ENCODE measurements at regions not wholly inside any gene's neighbourhood (a gene's known extent, or its start where the extent isn't known, plus 50 kb on each side); places are given as distances from the start of the nearest gene placed in this dataset.

GRCh38 chrX:22445880-22446279 lies 173.2 kb downstream of the CBLL2 start:
- Histone ChIP-seq H3K4me3 (ENCODE audit: low read length) (no peak overlapping the region), H3K4me1 (ENCODE audit: control insufficient read depth, insufficient read depth, low read length) (no peaks in the 10 kb centered on the region), H3K9ac (ENCODE audit: low read depth, low read length) (no peak overlapping the region), H3K4me2 (ENCODE audit: low read length) (no peak overlapping the region), H3K9me3 (replicated peaks; ENCODE audit: low read length) (no peaks in the 10 kb centered on the region), H3K36me3 (ENCODE audit: insufficient read depth, low read length) (no peaks in the 10 kb centered on the region), H3K27me3 (ENCODE audit: control insufficient read depth, insufficient read depth, low read length) (no peaks in the 10 kb centered on the region)

DNA sequence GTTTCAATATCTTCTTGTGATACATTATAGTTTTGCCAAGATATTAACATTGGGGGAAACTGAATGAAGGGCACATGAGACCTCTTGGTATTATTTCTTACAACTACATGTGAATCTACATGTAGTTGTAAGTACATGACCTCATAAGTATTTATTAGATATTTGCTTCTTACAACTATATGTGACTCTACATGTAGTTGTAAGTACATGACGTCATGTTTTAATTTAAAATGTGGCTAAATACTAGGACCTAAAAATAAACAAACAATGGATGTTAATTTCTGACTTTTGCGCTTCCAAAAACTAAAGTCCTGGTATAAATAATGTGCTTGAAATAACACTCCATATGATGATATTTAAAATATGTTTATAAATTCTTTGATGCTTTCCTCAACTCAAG lies 190.2 kb downstream of the CBLL2 start:
- no peaks in the 10 kb centered on the region for H3K9me3 ChIP-seq (replicated peaks; ENCODE audit: low read length)
- no peaks in the 10 kb centered on the region for H3K27me3 ChIP-seq (ENCODE audit: control insufficient read depth, insufficient read depth, low read length)
- no peak overlapping the region for H3K4me2 ChIP-seq (ENCODE audit: low read length)
- H3K4me1 ChIP-seq (ENCODE audit: control insufficient read depth, insufficient read depth, low read length), result no peaks in the 10 kb centered on the region
- no peaks in the 10 kb centered on the region for H3K36me3 ChIP-seq (ENCODE audit: insufficient read depth, low read length)
- no peak overlapping the region for H3K4me3 ChIP-seq (ENCODE audit: low read length)
- H3K9ac ChIP-seq (ENCODE audit: low read depth, low read length), result no peak overlapping the region

DNA sequence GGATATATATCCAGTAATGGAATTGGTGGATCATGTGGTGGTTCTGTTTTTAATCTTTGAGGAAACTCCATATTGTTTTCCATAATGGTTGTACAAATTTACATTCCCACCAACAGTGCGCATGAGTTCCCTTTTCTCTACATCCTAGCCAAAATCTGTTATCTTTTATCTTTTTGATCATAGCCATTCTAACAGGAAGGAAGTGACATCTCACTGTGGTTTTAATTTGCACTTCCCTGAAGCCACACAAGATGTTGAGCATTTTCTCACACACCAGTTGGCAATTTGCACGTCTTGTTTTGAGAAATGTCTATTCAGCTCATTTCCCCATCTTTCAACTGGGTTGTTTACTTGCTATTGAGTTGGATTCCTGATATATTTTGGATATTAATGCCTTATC lies 194.9 kb downstream of the CBLL2 start:
- no peak overlapping the region for H3K4me2 ChIP-seq (ENCODE audit: low read length)
- H3K9me3 ChIP-seq (replicated peaks; ENCODE audit: low read length), result no peaks in the 10 kb centered on the region
- no peak overlapping the region for H3K9ac ChIP-seq (ENCODE audit: low read depth, low read length)
- H3K27me3 ChIP-seq (ENCODE audit: control insufficient read depth, insufficient read depth, low read length), result no peaks in the 10 kb centered on the region
- H3K4me1 ChIP-seq (ENCODE audit: control insufficient read depth, insufficient read depth, low read length), result no peaks in the 10 kb centered on the region
- no peaks in the 10 kb centered on the region for H3K36me3 ChIP-seq (ENCODE audit: insufficient read depth, low read length)
- H3K4me3 ChIP-seq (ENCODE audit: low read length), result no peak overlapping the region

DNA sequence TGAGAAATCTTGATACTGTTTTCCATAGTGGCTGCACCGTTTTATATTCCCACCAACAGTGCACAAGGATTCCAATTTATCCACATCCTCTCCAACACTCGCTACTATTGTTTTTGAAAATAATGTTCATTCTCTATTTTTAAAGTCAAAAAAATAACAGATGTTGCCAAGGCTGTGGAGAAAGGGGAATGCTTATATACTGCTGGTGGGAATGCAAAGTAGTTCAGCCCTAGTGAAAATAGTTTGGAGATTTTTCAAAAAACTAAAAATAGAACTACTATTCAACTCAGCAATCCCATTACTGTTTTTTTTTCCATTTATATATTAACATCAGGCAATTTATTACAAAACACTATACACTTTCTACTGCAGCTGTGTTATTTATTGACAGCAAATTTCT lies 208.7 kb downstream of the CBLL2 start:
- Histone ChIP-seq H3K9me3 (replicated peaks; ENCODE audit: low read length) (peaks cover 3% of the 10 kb centered on the region), H3K4me2 (ENCODE audit: low read length) (no peak overlapping the region), H3K4me1 (ENCODE audit: control insufficient read depth, insufficient read depth, low read length) (no peaks in the 10 kb centered on the region), H3K27me3 (ENCODE audit: control insufficient read depth, insufficient read depth, low read length) (no peaks in the 10 kb centered on the region), H3K9ac (ENCODE audit: low read depth, low read length) (no peak overlapping the region), H3K36me3 (ENCODE audit: insufficient read depth, low read length) (no peaks in the 10 kb centered on the region), H3K4me3 (ENCODE audit: low read length) (no peak overlapping the region)

DNA sequence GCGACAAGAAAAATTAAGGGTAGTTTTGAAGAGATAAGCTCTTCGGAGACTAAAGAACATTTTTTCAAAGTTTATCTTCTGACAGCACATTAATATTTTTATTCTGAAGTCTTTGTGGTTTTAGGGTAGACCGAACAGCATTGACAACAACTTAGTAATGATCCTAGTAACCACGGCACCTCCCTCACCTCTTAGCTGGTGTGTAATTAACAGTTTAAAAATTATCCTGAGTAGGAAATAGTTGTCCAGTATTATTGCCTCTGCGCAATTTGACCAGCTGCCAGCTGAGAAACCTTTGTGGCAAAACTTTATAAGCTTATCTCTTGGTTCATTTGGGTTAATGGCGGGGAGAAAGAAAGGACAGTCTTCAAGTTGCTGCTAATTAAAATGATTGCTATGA lies 213.6 kb downstream of the CBLL2 start:
- no peaks in the 10 kb centered on the region for H3K9me3 ChIP-seq (replicated peaks; ENCODE audit: low read length)
- H3K4me2 ChIP-seq (ENCODE audit: low read length), result no peak overlapping the region
- H3K4me3 ChIP-seq (ENCODE audit: low read length), result no peak overlapping the region
- H3K27me3 ChIP-seq (ENCODE audit: control insufficient read depth, insufficient read depth, low read length), result no peaks in the 10 kb centered on the region
- no peak overlapping the region for H3K9ac ChIP-seq (ENCODE audit: low read depth, low read length)
- H3K36me3 ChIP-seq (ENCODE audit: insufficient read depth, low read length), result no peaks in the 10 kb centered on the region
- H3K4me1 ChIP-seq (ENCODE audit: control insufficient read depth, insufficient read depth, low read length), result no peaks in the 10 kb centered on the region

DNA sequence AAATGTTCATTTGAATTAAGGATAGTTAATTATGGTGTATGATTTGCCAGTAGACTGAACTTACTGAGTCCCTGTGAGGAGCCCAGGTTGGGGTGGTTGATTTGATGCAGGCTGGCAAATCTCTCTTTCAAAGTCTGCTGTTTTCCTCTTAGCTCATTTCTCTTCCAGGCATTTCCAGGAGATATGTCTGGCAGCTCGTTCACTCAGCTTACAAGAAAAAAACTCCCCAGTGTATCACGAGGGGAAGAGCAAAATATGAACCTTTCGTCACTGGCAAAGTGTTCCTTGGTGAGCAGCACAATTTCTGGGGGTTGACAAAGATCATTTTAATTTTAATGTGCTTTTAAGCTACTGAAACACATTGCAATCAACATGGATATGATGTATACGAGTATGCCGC lies 244.2 kb downstream of the CBLL2 start:
- H3K4me3 ChIP-seq (ENCODE audit: low read length), result no peak overlapping the region
- no peak overlapping the region for H3K9ac ChIP-seq (ENCODE audit: low read depth, low read length)
- H3K4me1 ChIP-seq (ENCODE audit: control insufficient read depth, insufficient read depth, low read length), result no peaks in the 10 kb centered on the region
- H3K36me3 ChIP-seq (ENCODE audit: insufficient read depth, low read length), result no peaks in the 10 kb centered on the region
- no peaks in the 10 kb centered on the region for H3K9me3 ChIP-seq (replicated peaks; ENCODE audit: low read length)
- no peaks in the 10 kb centered on the region for H3K27me3 ChIP-seq (ENCODE audit: control insufficient read depth, insufficient read depth, low read length)
- H3K4me2 ChIP-seq (ENCODE audit: low read length), result no peak overlapping the region

GRCh38 chrX:22520128-22520828 lies 247.6 kb downstream of the CBLL2 start:
- no peak overlapping the region for H3K9ac ChIP-seq (ENCODE audit: low read depth, low read length)

GRCh38 chrX:22526339-22526738 lies 253.6 kb downstream of the CBLL2 start:
- Histone ChIP-seq H3K4me1 (ENCODE audit: control insufficient read depth, insufficient read depth, low read length) (peaks cover 4% of the 10 kb centered on the region), H3K4me2 (ENCODE audit: low read length) (no peak overlapping the region), H3K27me3 (ENCODE audit: control insufficient read depth, insufficient read depth, low read length) (no peaks in the 10 kb centered on the region), H3K36me3 (ENCODE audit: insufficient read depth, low read length) (no peaks in the 10 kb centered on the region), H3K9me3 (replicated peaks; ENCODE audit: low read length) (no peaks in the 10 kb centered on the region), H3K9ac (ENCODE audit: low read depth, low read length) (no peak overlapping the region), H3K4me3 (ENCODE audit: low read length) (no peak overlapping the region)

More at GRCh38 chrX:22520128-22520828, 247.6 kb downstream of the CBLL2 start:
- Histone ChIP-seq H3K4me3 (ENCODE audit: low read length) (no peak overlapping the region), H3K27me3 (ENCODE audit: control insufficient read depth, insufficient read depth, low read length) (no peaks in the 10 kb centered on the region), H3K36me3 (ENCODE audit: insufficient read depth, low read length) (no peaks in the 10 kb centered on the region), H3K9me3 (replicated peaks; ENCODE audit: low read length) (no peaks in the 10 kb centered on the region), H3K4me2 (ENCODE audit: low read length) (no peak overlapping the region), H3K4me1 (ENCODE audit: control insufficient read depth, insufficient read depth, low read length) (no peaks in the 10 kb centered on the region)

DNA sequence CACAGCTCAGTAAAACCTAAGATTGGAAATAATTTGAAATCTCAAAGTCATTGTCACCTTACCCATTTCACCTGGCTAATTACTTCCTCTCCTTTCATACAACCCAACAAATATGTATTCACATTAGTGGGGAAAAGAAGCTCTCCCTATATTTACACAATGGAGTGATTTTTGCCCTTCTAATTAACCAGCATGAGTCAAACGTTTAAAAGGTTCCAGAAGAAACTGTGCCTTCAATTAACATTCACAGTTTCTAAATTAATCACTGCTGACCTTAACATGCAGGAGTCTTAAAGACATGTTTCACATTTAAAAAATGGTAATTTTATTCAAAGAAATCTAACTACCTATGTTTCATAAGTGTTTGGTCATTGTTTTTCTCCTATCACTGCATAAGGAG lies 254.6 kb downstream of the CBLL2 start:
- no peak overlapping the region for H3K9ac ChIP-seq (ENCODE audit: low read depth, low read length)
- H3K9me3 ChIP-seq (replicated peaks; ENCODE audit: low read length), result no peaks in the 10 kb centered on the region
- no peak overlapping the region for H3K4me2 ChIP-seq (ENCODE audit: low read length)
- H3K4me1 ChIP-seq (ENCODE audit: control insufficient read depth, insufficient read depth, low read length), result peaks cover 4% of the 10 kb centered on the region
- H3K36me3 ChIP-seq (ENCODE audit: insufficient read depth, low read length), result no peaks in the 10 kb centered on the region
- H3K27me3 ChIP-seq (ENCODE audit: control insufficient read depth, insufficient read depth, low read length), result no peaks in the 10 kb centered on the region
- no peak overlapping the region for H3K4me3 ChIP-seq (ENCODE audit: low read length)

GRCh38 chrX:22533898-22534297 lies 261.2 kb downstream of the CBLL2 start:
- Histone ChIP-seq H3K27me3 (ENCODE audit: control insufficient read depth, insufficient read depth, low read length) (no peaks in the 10 kb centered on the region), H3K9ac (ENCODE audit: low read depth, low read length) (no peak overlapping the region), H3K4me1 (ENCODE audit: control insufficient read depth, insufficient read depth, low read length) (peaks cover 5% of the 10 kb centered on the region), H3K36me3 (ENCODE audit: insufficient read depth, low read length) (no peaks in the 10 kb centered on the region), H3K4me2 (ENCODE audit: low read length) (no peak overlapping the region), H3K4me3 (ENCODE audit: low read length) (no peak overlapping the region), H3K9me3 (replicated peaks; ENCODE audit: low read length) (no peaks in the 10 kb centered on the region)

- no peak overlapping the region for H3K9ac ChIP-seq (ENCODE audit: low read depth, low read length)
- H3K4me1 ChIP-seq (ENCODE audit: control insufficient read depth, insufficient read depth, low read length), result peaks cover 5% of the 10 kb centered on the region
- H3K4me2 ChIP-seq (ENCODE audit: low read length), result no peak overlapping the region
- no peak overlapping the region for H3K4me3 ChIP-seq (ENCODE audit: low read length)
- H3K36me3 ChIP-seq (ENCODE audit: insufficient read depth, low read length), result no peaks in the 10 kb centered on the region
- no peaks in the 10 kb centered on the region for H3K27me3 ChIP-seq (ENCODE audit: control insufficient read depth, insufficient read depth, low read length)
- H3K9me3 ChIP-seq (replicated peaks; ENCODE audit: low read length), result no peaks in the 10 kb centered on the region
These were observed 261.9 kb downstream of the CBLL2 start for GRCh38 chrX:22534643-22535042.

DNA sequence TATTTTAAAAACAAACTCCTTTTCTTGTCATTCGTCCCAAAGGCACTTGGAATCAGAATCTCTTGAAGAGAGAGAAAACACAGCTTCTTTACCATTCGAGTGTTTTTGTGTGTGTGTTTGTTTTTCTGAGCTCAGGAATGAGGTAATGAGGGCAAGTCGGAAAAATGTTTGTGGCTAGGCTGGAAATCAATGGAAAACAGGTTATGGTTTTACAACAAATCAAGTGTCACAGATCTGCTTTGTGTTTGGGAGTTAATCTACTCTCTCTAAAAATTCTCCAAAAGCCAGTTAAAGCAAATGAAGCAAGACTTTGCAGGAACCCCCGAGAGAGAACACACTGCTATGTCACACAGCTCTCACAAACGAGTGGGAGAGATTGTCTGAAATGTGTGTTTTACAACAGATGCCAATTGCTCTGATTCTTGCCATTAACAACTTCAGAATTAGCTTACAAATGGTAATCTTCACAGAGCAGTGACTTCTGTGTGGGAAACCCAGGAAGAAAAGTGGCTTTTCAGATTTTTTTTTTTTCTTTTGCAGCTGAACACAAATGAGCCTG lies 264.1 kb downstream of the CBLL2 start:
- no peak overlapping the region for H3K4me3 ChIP-seq (ENCODE audit: low read length)
- no peaks in the 10 kb centered on the region for H3K36me3 ChIP-seq (ENCODE audit: insufficient read depth, low read length)
- H3K9me3 ChIP-seq (replicated peaks; ENCODE audit: low read length), result no peaks in the 10 kb centered on the region
- no peak overlapping the region for H3K9ac ChIP-seq (ENCODE audit: low read depth, low read length)
- H3K4me1 ChIP-seq (ENCODE audit: control insufficient read depth, insufficient read depth, low read length), result peaks cover 5% of the 10 kb centered on the region
- H3K27me3 ChIP-seq (ENCODE audit: control insufficient read depth, insufficient read depth, low read length), result no peaks in the 10 kb centered on the region
- H3K4me2 ChIP-seq (ENCODE audit: low read length), result no peak overlapping the region
